ENCODE measurements at regions not wholly inside any gene's neighbourhood (a gene's known extent, or its start where the extent isn't known, plus 50 kb on each side); places are given as distances from the start of the nearest gene placed in this dataset.

GRCh38 chr7:418636-419280 lies 100.9 kb downstream of the PDGFA start:
- TF ChIP-seq CTCF (IDR thresholded peaks at IDR 0.05): no peak
- ATAC-seq (no peak), FAIRE-seq (no peak), DNase-seq (peak in 3 of 6 donors; percentile 14 to 41 (median 38))
- Histone ChIP-seq H3K27ac (no peak overlapping the region), H3K36me3 (no peaks in the 10 kb centered on the region), H3K4me1 (no peaks in the 10 kb centered on the region), H3K4me3 (no peak overlapping the region), H3K27me3 (no peaks in the 10 kb centered on the region), H3K9me3 (no peaks in the 10 kb centered on the region)
- WGBS, 2 donors: 80 to 91% methylated on average over 11 of the region's 11 CpGs
- intact Hi-C loops (cut with DNase I): no loop called here

- Histone ChIP-seq H3K36me3 (no peaks in the 10 kb centered on the region), H3K4me1 (no peaks in the 10 kb centered on the region), H3K4me3 (no peak overlapping the region), H3K27me3 (no peaks in the 10 kb centered on the region), H3K9me3 (no peaks in the 10 kb centered on the region), H3K27ac (no peak overlapping the region)
- DNase-seq (peak in 3 of 6 donors; percentile 14 to 41 (median 33)), FAIRE-seq (no peak), ATAC-seq (no peak)
- intact Hi-C loops (cut with DNase I): no loop called here
- 82 to 86% methylated on average over 20 of the region's 20 CpGs for WGBS, 2 donors
- TF ChIP-seq CTCF (IDR thresholded peaks at IDR 0.05): no peak
These were observed 99.2 kb downstream of the PDGFA start for GRCh38 chr7:420142-421093.

- intact Hi-C loops (cut with DNase I): no loop called here
- DNase-seq (peak in 3 of 6 donors; percentile 16 to 60 (median 52)), FAIRE-seq (no peak), ATAC-seq (no peak)
- no peak for TF ChIP-seq CTCF (IDR thresholded peaks at IDR 0.05)
- no peaks in the 10 kb centered on the region for H3K36me3 ChIP-seq
- no peaks in the 10 kb centered on the region for H3K4me1 ChIP-seq
- H3K27me3 ChIP-seq: no peaks in the 10 kb centered on the region
- no peak overlapping the region for H3K4me3 ChIP-seq
- H3K9me3 ChIP-seq: no peaks in the 10 kb centered on the region
- H3K27ac ChIP-seq: no peak overlapping the region
- 63 to 69% methylated on average over 57 of the region's 57 CpGs for WGBS, 2 donors
These were observed 98.3 kb downstream of the PDGFA start for GRCh38 chr7:421136-421991.

- Histone ChIP-seq H3K4me3 (no peak overlapping the region), H3K9me3 (no peaks in the 10 kb centered on the region), H3K27ac (no peak overlapping the region), H3K27me3 (no peaks in the 10 kb centered on the region), H3K4me1 (no peaks in the 10 kb centered on the region), H3K36me3 (no peaks in the 10 kb centered on the region)
- TF ChIP-seq CTCF (IDR thresholded peaks at IDR 0.05): no peak
- 86 to 91% methylated on average over 32 to 33 of the region's 33 CpGs for WGBS, 2 donors
- FAIRE-seq (no peak), DNase-seq (peak in 2 of 6 donors; percentile 35 to 62), ATAC-seq (no peak)
- intact Hi-C loops (cut with DNase I): no loop called here
These were observed 97.3 kb downstream of the PDGFA start for GRCh38 chr7:422191-422885.
